MM.1S (cell line): ENCODE measurements at regions not wholly inside any gene's neighbourhood (a gene's known extent, or its start where the extent isn't known, plus 50 kb on each side); places are given as distances from the start of the nearest gene placed in this dataset.

Source experiments
- DNase-seq: peaks from one replicate; pipeline ENCODE4 v3.0.0-alpha.2; 2015
- H2AFZ ChIP-seq: fragments of 300-600 bp; sonication (generic); 2 replicates; pipeline ENCODE4 v1.6.0; 2016; ENCODE audit warnings: antibody characterized with exemption, low read length
- H3F3A ChIP-seq: fragments of 300-600 bp; sonication (generic); 2 replicates; pipeline ENCODE4 v1.6.1; 2016; ENCODE audit warnings: mild to moderate bottlenecking, antibody characterized with exemption, low read length, moderate library complexity, mixed read lengths; ENCODE audit not compliant: insufficient read depth
- H3K27ac ChIP-seq: fragments of 300-600 bp; sonication (generic); 2 replicates; pipeline ENCODE4 v1.5.1; 2016; ENCODE audit warnings: mild to moderate bottlenecking, low read length
- H3K27me3 ChIP-seq: fragments of 300-600 bp; sonication (generic); replicated peaks from 2 replicates; pipeline ENCODE4 v1.6.0; 2016; ENCODE audit warnings: low read length; ENCODE audit not compliant: insufficient read depth
- H3K36me3 ChIP-seq: fragments of 300-600 bp; sonication (generic); replicated peaks from 2 replicates; pipeline ENCODE4 v1.6.1; 2016; ENCODE audit warnings: mild to moderate bottlenecking, low read length, mixed read lengths; ENCODE audit not compliant: insufficient read depth
- H3K4me1 ChIP-seq: fragments of 300-600 bp; sonication (generic); 2 replicates; pipeline ENCODE4 v1.6.1; 2016; ENCODE audit warnings: low read length, mixed read lengths
- H3K4me2 ChIP-seq: fragments of 300-600 bp; sonication (generic); 2 replicates; pipeline ENCODE4 v1.6.0; 2016; ENCODE audit warnings: low read depth, low read length
- H3K4me3 ChIP-seq: fragments of 300-600 bp; sonication (generic); 2 replicates; pipeline ENCODE4 v1.5.1; 2016; ENCODE audit warnings: low read length, mixed read lengths
- H3K79me2 ChIP-seq: fragments of 300-600 bp; sonication (generic); 2 replicates; pipeline ENCODE4 v1.6.1; 2016; ENCODE audit warnings: mixed run types, low read length, mixed read lengths
- H3K9ac ChIP-seq: fragments of 300-600 bp; sonication (generic); 2 replicates; pipeline ENCODE4 v1.6.1; 2016; ENCODE audit warnings: low read length, mixed read lengths
- H3K9me2 ChIP-seq: fragments of 300-600 bp; sonication (generic); replicated peaks from 2 replicates; pipeline ENCODE4 v1.6.1; 2016; ENCODE audit warnings: mild to moderate bottlenecking, low read length, mixed read lengths; ENCODE audit not compliant: insufficient read depth
- H3K9me3 ChIP-seq: fragments of 300-600 bp; sonication (generic); replicated peaks from 2 replicates; pipeline ENCODE4 v1.6.1; 2016; ENCODE audit warnings: mild to moderate bottlenecking, low read length, mixed read lengths; ENCODE audit not compliant: insufficient read depth
- H4K20me1 ChIP-seq: fragments of 300-600 bp; sonication (generic); 2 replicates; pipeline ENCODE4 v1.6.1; 2016; ENCODE audit warnings: mild to moderate bottlenecking, low read length, moderate library complexity, mixed read lengths; ENCODE audit not compliant: insufficient read depth
- CTCF ChIP-seq: fragments of 300-600 bp; sonication (generic); IDR thresholded peaks from 2 replicates; pipeline ENCODE4 v1.5.1; 2016; ENCODE audit warnings: antibody characterized with exemption, low read length, mixed read lengths
- EZH2 ChIP-seq: fragments of 300-600 bp; sonication (generic); optimal IDR thresholded peaks from 2 replicates; pipeline ENCODE3; 2017; ENCODE audit warnings: low read depth, mild to moderate bottlenecking, antibody characterized with exemption, low read length, mixed read lengths
- EZH2phosphoT487 ChIP-seq: fragments of 300-600 bp; sonication (generic); IDR thresholded peaks from 2 replicates; pipeline ENCODE4 v1.6.1; 2018; ENCODE audit warnings: antibody characterized with exemption, low read length

- no peak overlapping the region for H2AFZ ChIP-seq
- H4K20me1 ChIP-seq: no peaks in the 10 kb centered on the region
- DNase-seq: no peak
- H3K9me2 ChIP-seq: no peaks in the 10 kb centered on the region
- no peaks in the 10 kb centered on the region for H3K27me3 ChIP-seq
- H3K4me1 ChIP-seq: peaks cover 7% of the 10 kb centered on the region; the same call in 1 of the 2 replicates
- no peak overlapping the region for H3K27ac ChIP-seq
- H3K4me3 ChIP-seq: no peak overlapping the region
- no peaks in the 10 kb centered on the region for H3F3A ChIP-seq
- no peak overlapping the region for H3K9ac ChIP-seq
- no peak for TF ChIP-seq CTCF
- TF ChIP-seq EZH2: no peak
- TF ChIP-seq EZH2phosphoT487: no peak
- no peaks in the 10 kb centered on the region for H3K36me3 ChIP-seq
- H3K4me2 ChIP-seq: no peak overlapping the region
- no peaks in the 10 kb centered on the region for H3K79me2 ChIP-seq
- no peaks in the 10 kb centered on the region for H3K9me3 ChIP-seq
These were observed 758.1 kb upstream of the ACVR2A start for GRCh38 chr2:147086715-147087114.

DNA sequence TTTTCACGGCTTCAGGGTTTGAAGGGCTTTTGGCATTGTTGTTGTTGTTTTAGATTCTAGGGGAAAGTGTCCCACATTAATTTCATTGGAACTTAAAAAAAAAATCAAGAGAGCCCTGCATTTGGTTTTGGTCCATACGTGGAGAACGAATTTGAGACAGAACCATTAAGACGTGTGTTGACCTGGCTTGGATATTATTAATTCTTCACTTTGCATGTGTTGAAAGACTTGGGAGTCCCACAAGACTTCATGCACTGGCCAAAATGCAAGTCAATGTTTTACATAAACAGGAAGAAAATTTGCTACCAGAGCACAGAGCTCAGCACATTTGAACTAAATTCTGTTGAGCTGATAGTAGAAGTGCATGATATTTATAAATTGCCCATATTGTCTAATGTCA lies 761.2 kb upstream of the ACVR2A start:
- H2AFZ ChIP-seq: no peak overlapping the region
- 0 out of 2 replicates have a peak, but pooled peaks cover 3% of the 10 kb centered on the region for H3K4me1 ChIP-seq
- H3K9me3 ChIP-seq: no peaks in the 10 kb centered on the region
- H3K9ac ChIP-seq: no peak overlapping the region
- H3K4me2 ChIP-seq: no peak overlapping the region
- no peak overlapping the region for H3K4me3 ChIP-seq
- H3K79me2 ChIP-seq: no peaks in the 10 kb centered on the region
- H3K36me3 ChIP-seq: no peaks in the 10 kb centered on the region
- no peaks in the 10 kb centered on the region for H3K27me3 ChIP-seq
- no peaks in the 10 kb centered on the region for H3F3A ChIP-seq
- no peak overlapping the region for H3K27ac ChIP-seq
- H4K20me1 ChIP-seq: no peaks in the 10 kb centered on the region
- no peaks in the 10 kb centered on the region for H3K9me2 ChIP-seq
- no peak for TF ChIP-seq CTCF
- TF ChIP-seq EZH2phosphoT487: no peak
- no peak for TF ChIP-seq EZH2
- DNase-seq: no peak

- H3K27ac ChIP-seq: no peak overlapping the region
- H3F3A ChIP-seq: no peaks in the 10 kb centered on the region
- H2AFZ ChIP-seq: no peak overlapping the region
- no peaks in the 10 kb centered on the region for H3K9me2 ChIP-seq
- no peak overlapping the region for H3K9ac ChIP-seq
- H4K20me1 ChIP-seq: no peaks in the 10 kb centered on the region
- H3K4me1 ChIP-seq: 0 out of 2 replicates have a peak, but pooled peaks cover 3% of the 10 kb centered on the region
- no peak for TF ChIP-seq EZH2
- peak; percentile 95 for TF ChIP-seq CTCF
- H3K36me3 ChIP-seq: no peaks in the 10 kb centered on the region
- no peak overlapping the region for H3K4me3 ChIP-seq
- no peaks in the 10 kb centered on the region for H3K27me3 ChIP-seq
- H3K79me2 ChIP-seq: no peaks in the 10 kb centered on the region
- H3K4me2 ChIP-seq: no peak overlapping the region
- peak; percentile 76 for DNase-seq
- no peaks in the 10 kb centered on the region for H3K9me3 ChIP-seq
These were observed 761.8 kb upstream of the ACVR2A start for GRCh38 chr2:147082850-147083522.
